ENCODE measurements at regions not wholly inside any gene's neighbourhood (a gene's known extent, or its start where the extent isn't known, plus 50 kb on each side); places are given as distances from the start of the nearest gene placed in this dataset.

GRCh38 chr10:58044072-58044471, 223.6 kb downstream of the IPMK start:
- TF ChIP-seq RBM22 (optimal IDR thresholded peaks at IDR 0.05; ENCODE audit: low read length): no peak
- no peak for TF ChIP-seq CTCF (CRISPR knock-in tag; IDR thresholded peaks at IDR 0.05)
- no peak for TF ChIP-seq SP2 (CRISPR knock-in tag; IDR thresholded peaks at IDR 0.05)
- no peak for TF ChIP-seq GLI4 (CRISPR knock-in tag; IDR thresholded peaks at IDR 0.05; ENCODE audit: borderline replicate concordance)
- TF ChIP-seq IRF1 (CRISPR knock-in tag; IDR thresholded peaks at IDR 0.05; ENCODE audit: low read depth): no peak
- no peak for TF ChIP-seq ZNF501 (CRISPR knock-in tag; IDR thresholded peaks at IDR 0.05)
- TF ChIP-seq ZFX (CRISPR knock-in tag; IDR thresholded peaks at IDR 0.05; ENCODE audit: low read depth): no peak
- TF ChIP-seq BCL6 (CRISPR knock-in tag; IDR thresholded peaks at IDR 0.05): no peak
- TF ChIP-seq SMAD3 (CRISPR knock-in tag; IDR thresholded peaks at IDR 0.05): no peak
- TF ChIP-seq ZFP37 (CRISPR knock-in tag; IDR thresholded peaks at IDR 0.05; ENCODE audit: borderline replicate concordance): no peak
- TF ChIP-seq HMG20B (CRISPR knock-in tag; conservative IDR thresholded peaks at IDR 0.05): no peak
- no peak for TF ChIP-seq MAFF (IDR thresholded peaks at IDR 0.05; ENCODE audit: low read depth, low read length)
- no peak for TF ChIP-seq ZNF274 (CRISPR knock-in tag; IDR thresholded peaks at IDR 0.05)
- TF ChIP-seq ZNF557 (CRISPR knock-in tag; IDR thresholded peaks at IDR 0.05): no peak

Measured in HepG2 (cell line).